Common myeloid progenitor, CD34-positive (primary cell): ENCODE measurements at regions not wholly inside any gene's neighbourhood (a gene's known extent, or its start where the extent isn't known, plus 50 kb on each side); places are given as distances from the start of the nearest gene placed in this dataset.

Experiments used
- CTCF ChIA-PET: fragments of 350-600 bp; sonication (Branson Sonifier 250); formaldehyde crosslinking; loops from one replicate; lab custom pipeline; 2021; ENCODE audit warnings: antibody characterized with exemption; lab: Charles Lee
- POLR2A ChIA-PET: fragments of 350-600 bp; sonication (Branson Sonifier 250); formaldehyde crosslinking; loops from one replicate; lab custom pipeline; 2021; ENCODE audit warnings: antibody characterized with exemption; lab: Charles Lee
- DNase-seq, 3 donors: peaks; one replicate each; pipeline versions ENCODE4 v3.0.0 to v3.0.0-alpha.2; 2013
- H3K27ac ChIP-seq, 2 experiments: 1 replicate in 1 of 2; 2 replicates in 1 of 2; pipeline ENCODE4 v1.7.0; 2013; ENCODE audit warnings: inconsistent platforms in 2 of 2, low read length in 2 of 2, mild to moderate bottlenecking in 2 of 2, low read depth in 1 of 2, moderate library complexity in 1 of 2; ENCODE audit not compliant: severe bottlenecking in 2 of 2, insufficient read depth in 1 of 2, poor library complexity in 1 of 2
- H3K27me3 ChIP-seq, 5 experiments: replicated peaks in 2 of 5; 1 replicate in 3 of 5; 2 replicates in 2 of 5; pipeline versions ENCODE4 v1.6.1 to v1.7.0; 2013; ENCODE audit warnings: low read length in 4 of 5, mild to moderate bottlenecking in 2 of 5, moderate library complexity in 2 of 5, inconsistent platforms in 1 of 5; ENCODE audit not compliant: insufficient read depth in 5 of 5, control insufficient read depth in 4 of 5
- H3K36me3 ChIP-seq, 4 experiments: 1 replicate in 2 of 4; 2 replicates in 2 of 4; pipeline versions ENCODE4 v1.6.1 to v1.7.0; 2013; ENCODE audit warnings: low read length in 3 of 4, control low read depth in 1 of 4, mild to moderate bottlenecking in 1 of 4; ENCODE audit not compliant: control insufficient read depth in 4 of 4, insufficient read depth in 4 of 4
- H3K4me1 ChIP-seq, 4 experiments: 1 replicate in 3 of 4; 2 replicates in 1 of 4; pipeline versions ENCODE4 v1.6.1 to v1.7.1; 2013; ENCODE audit warnings: low read length in 3 of 4, mild to moderate bottlenecking in 3 of 4, control low read depth in 1 of 4, inconsistent platforms in 1 of 4, moderate library complexity in 1 of 4; ENCODE audit not compliant: control insufficient read depth in 4 of 4, insufficient read depth in 4 of 4; ENCODE audit errors: control extremely low read depth in 1 of 4
- H3K4me3 ChIP-seq, 7 experiments: 1 replicate in 4 of 7; 2 replicates in 3 of 7; pipeline versions ENCODE4 v1.5.1 to v1.7.0; 2013; ENCODE audit warnings: mild to moderate bottlenecking in 7 of 7, low read length in 6 of 7, moderate library complexity in 6 of 7, inconsistent platforms in 2 of 7, low read depth in 2 of 7, control low read depth in 1 of 7; ENCODE audit not compliant: insufficient read depth in 4 of 7, control insufficient read depth in 1 of 7; ENCODE audit errors: extremely low read depth in 1 of 7
- H3K9me3 ChIP-seq, 5 experiments: 1 replicate in 4 of 5; 2 replicates in 1 of 5; pipeline versions ENCODE4 v1.6.1 to v1.7.1; 2013; ENCODE audit warnings: low read length in 4 of 5, mild to moderate bottlenecking in 2 of 5, inconsistent platforms in 1 of 5, low read depth in 1 of 5, moderate library complexity in 1 of 5; ENCODE audit not compliant: control insufficient read depth in 4 of 5, insufficient read depth in 2 of 5; ENCODE audit errors: control extremely low read depth in 1 of 5
- WGBS: methylation state at CpG from one replicate; pipeline ENCODE4 v1.1.5; 2013; ENCODE audit not compliant: insufficient coverage; 5-methylcytosine and 5-hydroxymethylcytosine counted together

GRCh38 chr10:8485032-8485431 is 430.5 kb downstream of the GATA3 start:
- no peaks in the 10 kb centered on the region for H3K4me1 ChIP-seq
- no peaks in the 10 kb centered on the region for H3K9me3 ChIP-seq
- no peak for DNase-seq
- POLR2A ChIA-PET, result no interaction called here
- no peak overlapping the region for H3K4me3 ChIP-seq
- CTCF ChIA-PET, result no interaction called here
- 100% methylated on average over 4 of the region's 6 CpGs for WGBS
- no peaks in the 10 kb centered on the region for H3K36me3 ChIP-seq
- no peak overlapping the region for H3K27ac ChIP-seq
- H3K27me3 ChIP-seq, result peaks cover 0 to 2% (median under 1%) of the 10 kb centered on the region in 5 experiments

- no peak for DNase-seq
- H3K27me3 ChIP-seq, result peaks cover 0 to 3% (median 2%) of the 10 kb centered on the region in 5 experiments
- no peaks in the 10 kb centered on the region for H3K36me3 ChIP-seq
- POLR2A ChIA-PET, result no interaction called here
- H3K4me3 ChIP-seq, result no peak overlapping the region
- no peak overlapping the region for H3K27ac ChIP-seq
- WGBS, result 98% methylated on average over 7 of the region's 7 CpGs
- H3K9me3 ChIP-seq, result no peaks in the 10 kb centered on the region
- no peaks in the 10 kb centered on the region for H3K4me1 ChIP-seq
- CTCF ChIA-PET, result interaction anchor here (0.6 kb wide), 1 partner anchor 19 kb away, joined by 3 read pairs; no protein-coding TSS in a partner anchor
Measured at GRCh38 chr10:8487346-8487745, 432.9 kb downstream of the GATA3 start.

- H3K27me3 ChIP-seq, result peaks cover 0 to 3% (median 2%) of the 10 kb centered on the region in 5 experiments
- ChIA-PET CTCF (no interaction called here), POLR2A (no interaction called here)
- H3K9me3 ChIP-seq, result peaks cover 0 to under 1% (median 0%) of the 10 kb centered on the region in 5 experiments
- H3K27ac ChIP-seq, result no peak overlapping the region
- WGBS, result 100% methylated on average over 1 of the region's 3 CpGs
- H3K36me3 ChIP-seq, result no peaks in the 10 kb centered on the region
- H3K4me3 ChIP-seq, result no peak overlapping the region
- no peak for DNase-seq
- H3K4me1 ChIP-seq, result no peaks in the 10 kb centered on the region
Measured at GRCh38 chr10:8489232-8489631, 434.7 kb downstream of the GATA3 start.

GRCh38 chr10:8489823-8490222 is 435.3 kb downstream of the GATA3 start:
- H3K4me3 ChIP-seq, result no peak overlapping the region
- WGBS, result 93% methylated on average over 6 of the region's 6 CpGs
- CTCF ChIA-PET, result no interaction called here

GRCh38 chr10:8498290-8498689 is 443.8 kb downstream of the GATA3 start:
- no peak for DNase-seq
- no peaks in the 10 kb centered on the region for H3K4me1 ChIP-seq
- H3K36me3 ChIP-seq, result no peaks in the 10 kb centered on the region
- peaks cover 0 to 1% (median 0%) of the 10 kb centered on the region in 5 experiments for H3K9me3 ChIP-seq
- ChIA-PET CTCF (no interaction called here), POLR2A (interaction anchor here (0.6 kb wide), 1 partner anchor 41 kb away, joined by 5 read pairs; no protein-coding TSS in a partner anchor)
- no CpG with 5 or more reads among the region's 1 CpG for WGBS
- no peak overlapping the region for H3K27ac ChIP-seq
- H3K27me3 ChIP-seq, result no peaks in the 10 kb centered on the region
- no peak overlapping the region for H3K4me3 ChIP-seq

More at GRCh38 chr10:8489823-8490222, 435.3 kb downstream of the GATA3 start:
- Histone ChIP-seq H3K4me1 (no peaks in the 10 kb centered on the region), H3K27me3 (peaks cover 0 to 3% (median 2%) of the 10 kb centered on the region in 5 experiments), H3K9me3 (peaks cover 0 to 1% (median 0%) of the 10 kb centered on the region in 5 experiments), H3K27ac (no peak overlapping the region), H3K36me3 (no peaks in the 10 kb centered on the region)
- no peak for DNase-seq
- POLR2A ChIA-PET, result no interaction called here

- Histone ChIP-seq H3K27ac (no peak overlapping the region), H3K4me1 (no peaks in the 10 kb centered on the region), H3K9me3 (peaks cover 0 to 1% (median 0%) of the 10 kb centered on the region in 5 experiments), H3K4me3 (no peak overlapping the region), H3K27me3 (no peaks in the 10 kb centered on the region), H3K36me3 (no peaks in the 10 kb centered on the region)
- peak in 1 of 3 donors; percentile 5 for DNase-seq
- ChIA-PET CTCF (no interaction called here), POLR2A (interaction anchor here (0.6 kb wide), 1 partner anchor 41 kb away, joined by 5 read pairs; no protein-coding TSS in a partner anchor)
- 68% methylated on average over 4 of the region's 4 CpGs for WGBS
Measured at GRCh38 chr10:8498881-8499280, 444.4 kb downstream of the GATA3 start.

GRCh38 chr10:8499312-8499711 is 444.8 kb downstream of the GATA3 start:
- no peak overlapping the region for H3K4me3 ChIP-seq
- WGBS, result 67% methylated on average over 1 of the region's 4 CpGs
- H3K27ac ChIP-seq, result no peak overlapping the region
- no peaks in the 10 kb centered on the region for H3K4me1 ChIP-seq
- H3K27me3 ChIP-seq, result no peaks in the 10 kb centered on the region
- no peaks in the 10 kb centered on the region for H3K36me3 ChIP-seq
- no peak for DNase-seq
- ChIA-PET CTCF (no interaction called here), POLR2A (no interaction called here)
- H3K9me3 ChIP-seq, result peaks cover 0 to under 1% (median 0%) of the 10 kb centered on the region in 5 experiments
